HG03039 (cell line): ENCODE measurements at regions not wholly inside any gene's neighbourhood (a gene's known extent, or its start where the extent isn't known, plus 50 kb on each side); places are given as distances from the start of the nearest gene placed in this dataset.
"Not testable (repeated sequence)": the region's sequence is repeated elsewhere in the genome, so short reads cannot be mapped to it uniquely, and the experiment has no call there.

ENCODE experiments used
- ATAC-seq: cut with Tn5 transposase; IDR thresholded peaks from one replicate; pipeline ENCODE4 v1.9.1; 2021; ENCODE audit warnings: mild to moderate bottlenecking, moderate library complexity; ENCODE audit not compliant: unreplicated experiment

- no peak for ATAC-seq
Measured at GRCh38 chr6:37078814-37079213, 73.4 kb downstream of the FGD2 start.

- no peak for ATAC-seq
Measured at GRCh38 chr6:37081042-37081607, 75.7 kb downstream of the FGD2 start.

GRCh38 chr6:37082390-37083130 is 77.1 kb downstream of the FGD2 start:
- ATAC-seq, result no peak

DNA sequence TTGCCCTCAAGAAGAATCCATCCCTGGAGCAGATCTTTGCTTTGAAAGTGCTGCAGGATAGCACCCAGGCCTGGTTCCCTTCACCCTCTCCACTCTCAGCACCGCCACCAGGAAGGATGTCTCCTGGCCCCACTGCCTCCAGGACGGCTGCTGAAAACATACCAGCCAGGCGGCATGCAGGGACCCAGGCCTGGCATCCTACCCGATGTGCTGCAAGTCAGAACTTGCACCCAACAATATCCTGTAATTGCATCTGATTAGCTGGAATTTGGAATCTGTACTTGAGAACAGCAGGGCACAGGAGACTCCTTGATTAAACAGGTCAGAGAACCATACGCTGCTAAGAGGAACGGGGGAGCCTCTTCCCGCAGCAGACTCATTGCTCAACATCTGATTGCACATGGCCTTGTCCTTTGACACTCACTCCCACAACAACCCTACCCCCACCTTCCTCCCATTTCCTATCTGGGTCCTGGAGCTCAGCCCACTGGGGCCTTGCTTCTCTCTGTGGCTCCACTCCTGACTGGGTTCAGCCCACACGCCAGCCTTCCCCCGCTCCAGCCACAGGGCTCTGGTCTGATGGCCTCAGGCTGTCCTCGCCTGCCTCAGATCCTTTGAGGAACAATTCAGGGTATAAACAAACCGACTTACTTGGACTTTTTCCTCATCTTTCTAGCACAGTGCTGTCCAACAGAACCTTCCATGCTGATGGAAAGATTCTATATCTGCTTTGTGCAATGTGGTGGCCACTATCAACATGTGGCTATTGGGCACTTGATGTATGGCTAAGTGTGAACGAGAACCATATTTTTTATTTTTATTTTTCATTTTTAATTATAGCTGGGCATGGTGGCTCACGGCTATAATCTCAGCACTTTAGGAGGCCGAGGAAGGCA is 78.0 kb downstream of the FGD2 start:
- ATAC-seq, result no peak

DNA sequence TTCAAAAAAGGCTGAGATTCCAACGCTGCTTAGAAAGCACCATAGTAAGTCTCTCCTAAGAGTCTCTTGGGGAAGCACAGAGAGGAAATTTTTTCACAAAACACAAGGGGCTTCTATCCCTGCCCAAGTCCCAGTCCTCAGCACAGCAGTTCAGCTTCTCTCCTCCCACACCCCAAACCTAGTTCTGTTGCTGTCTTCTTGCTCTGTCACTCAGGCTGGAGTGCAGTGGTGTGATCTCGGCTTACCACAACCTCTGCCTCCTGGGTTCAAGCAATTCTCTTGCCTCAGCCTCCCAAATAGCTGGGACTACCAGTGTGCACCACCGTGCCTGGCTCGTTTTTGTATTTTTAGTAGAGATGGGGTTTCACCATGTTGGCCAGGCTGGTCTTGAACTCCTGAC is 79.2 kb downstream of the FGD2 start:
- ATAC-seq, result not testable (repeated sequence)

DNA sequence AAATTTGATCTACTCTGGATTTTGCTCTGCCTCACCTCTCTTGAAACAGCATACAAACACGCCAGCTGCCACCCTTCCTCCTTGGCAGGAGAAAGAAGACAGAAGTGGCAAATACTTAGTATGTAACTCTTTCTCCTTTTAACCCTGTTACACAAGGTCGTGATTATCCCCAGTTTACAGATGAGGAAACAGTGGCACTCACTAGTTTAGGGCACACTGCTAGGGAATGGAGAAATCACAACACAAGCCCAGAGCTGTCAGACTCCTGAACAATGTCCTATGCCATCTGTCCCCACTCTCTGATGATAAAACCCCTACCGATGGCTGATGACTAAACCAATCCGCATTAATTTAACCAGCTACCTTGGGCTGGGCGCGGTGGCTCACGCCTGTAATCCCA is 79.7 kb downstream of the FGD2 start:
- ATAC-seq, result no peak

- ATAC-seq, result no peak
Measured at GRCh38 chr6:37088897-37089296, 81.1 kb upstream of the PIM1 start.

DNA sequence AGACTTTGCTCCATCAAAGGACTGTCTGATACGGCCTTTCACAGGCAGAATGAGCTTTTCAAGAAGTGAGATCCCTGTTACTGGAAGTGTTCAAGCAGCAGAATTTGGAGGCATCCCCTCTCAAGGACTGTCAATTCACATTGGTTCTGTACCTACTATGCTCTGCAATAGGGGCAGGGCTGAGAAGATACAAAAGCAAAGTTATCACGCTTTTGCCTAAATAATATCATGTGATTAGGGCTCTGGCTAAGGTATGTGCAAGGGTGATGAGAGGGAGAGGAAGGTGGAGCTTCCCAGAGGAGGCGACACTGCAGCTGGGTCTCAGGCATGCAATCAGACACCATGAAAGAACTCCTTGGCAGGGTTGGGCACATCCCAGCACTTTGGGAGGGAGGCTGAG is 80.2 kb upstream of the PIM1 start:
- ATAC-seq, result no peak

DNA sequence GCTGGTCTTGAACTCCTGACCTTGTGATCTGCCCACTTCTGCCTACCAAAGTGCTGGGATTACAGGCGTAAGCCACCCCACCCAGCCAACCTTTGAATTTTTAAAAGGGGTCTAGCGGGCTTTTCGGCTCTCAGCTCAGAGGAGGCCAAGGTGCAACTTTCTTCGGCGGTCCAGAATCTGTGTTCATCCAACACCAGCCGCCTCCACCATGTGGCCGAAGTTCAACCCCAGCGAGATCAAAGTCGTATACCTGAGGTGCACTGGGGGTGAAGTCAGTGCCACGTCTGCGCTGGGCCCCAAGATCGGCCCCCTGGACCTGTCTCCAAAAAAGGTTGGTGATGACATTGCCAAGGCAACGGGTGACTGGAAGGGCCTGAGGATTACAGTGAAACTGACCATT is 78.8 kb upstream of the PIM1 start:
- ATAC-seq, result not testable (repeated sequence)

- ATAC-seq, result not testable (repeated sequence)
Measured at GRCh38 chr6:37091586-37091985, 78.4 kb upstream of the PIM1 start.

DNA sequence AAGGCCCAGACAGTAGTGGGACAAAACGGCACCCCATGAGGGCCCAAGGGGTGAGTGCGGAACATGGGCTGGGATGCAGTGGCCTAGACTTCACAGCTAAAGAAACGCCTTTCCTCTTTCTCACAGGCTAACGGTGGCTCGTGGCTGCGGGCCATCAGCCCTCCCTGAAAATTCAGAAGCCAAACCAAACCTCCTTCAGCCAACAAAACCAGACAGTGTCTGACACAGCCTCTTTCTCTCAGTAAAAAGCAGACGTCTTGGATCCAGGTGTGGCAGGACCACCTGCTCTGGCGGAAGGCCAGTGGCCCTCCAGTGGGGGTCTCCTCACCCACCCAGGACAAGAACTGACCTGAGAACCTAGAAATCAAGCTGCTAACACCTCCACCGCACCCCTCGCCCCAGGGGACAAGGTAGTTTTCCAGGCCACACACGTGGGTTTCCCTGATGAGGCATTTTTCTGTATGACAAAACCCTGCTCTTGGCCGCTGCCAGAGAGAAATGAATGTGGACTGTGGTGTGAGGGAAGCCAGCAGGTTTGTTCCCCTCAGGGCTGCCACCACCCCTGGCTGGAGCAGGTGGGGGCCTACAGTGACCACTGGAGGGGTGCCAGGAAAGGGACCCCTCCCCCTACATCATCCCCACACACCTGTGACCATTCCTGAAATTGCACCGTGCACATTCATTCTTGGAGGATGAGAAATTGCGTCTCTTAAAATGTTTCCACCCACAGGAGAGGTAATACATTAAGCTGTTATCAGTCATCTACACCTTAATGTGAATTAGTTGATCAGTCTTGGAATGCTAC is 76.8 kb upstream of the PIM1 start:
- ATAC-seq, result no peak

DNA sequence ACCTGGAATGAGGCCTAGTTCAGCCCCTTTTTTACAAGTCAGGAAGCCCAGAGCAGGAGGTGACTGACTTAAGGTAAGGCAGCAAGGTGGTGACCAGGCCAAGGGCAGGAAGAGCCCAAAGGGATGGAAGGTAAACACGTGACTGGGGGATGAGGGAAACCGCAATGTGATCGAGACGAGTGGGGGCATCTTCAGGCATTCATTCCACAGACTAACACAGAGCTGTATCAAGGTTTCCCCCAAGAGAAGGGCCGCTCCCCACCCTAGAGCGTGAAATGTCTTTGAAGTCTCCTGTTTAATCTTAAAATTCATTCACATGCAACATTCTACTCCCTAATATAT is 76.3 kb upstream of the PIM1 start:
- ATAC-seq, result no peak

- no peak for ATAC-seq
Measured at GRCh38 chr6:37095997-37096396, 74.0 kb upstream of the PIM1 start.

GRCh38 chr6:37097335-37097734 is 72.6 kb upstream of the PIM1 start:
- ATAC-seq, result no peak

GRCh38 chr6:37099442-37099841 is 70.5 kb upstream of the PIM1 start:
- ATAC-seq, result no peak

GRCh38 chr6:37100745-37101144 is 69.2 kb upstream of the PIM1 start:
- no peak for ATAC-seq

DNA sequence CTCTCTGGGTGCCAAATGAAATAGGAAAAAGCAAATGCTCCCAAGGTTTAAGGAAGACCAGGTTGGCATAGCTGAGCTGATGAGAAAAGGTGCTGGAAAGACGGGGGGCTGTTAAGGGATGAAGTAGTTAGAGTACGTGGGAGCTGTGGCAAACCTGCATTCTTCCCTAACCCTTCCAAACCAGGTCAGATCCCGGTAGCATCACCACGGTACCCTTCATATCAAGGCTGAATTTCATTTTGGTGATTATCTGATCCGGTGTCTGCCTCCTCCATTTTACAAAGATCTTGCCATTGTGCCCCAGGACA is 68.0 kb upstream of the PIM1 start:
- no peak for ATAC-seq

DNA sequence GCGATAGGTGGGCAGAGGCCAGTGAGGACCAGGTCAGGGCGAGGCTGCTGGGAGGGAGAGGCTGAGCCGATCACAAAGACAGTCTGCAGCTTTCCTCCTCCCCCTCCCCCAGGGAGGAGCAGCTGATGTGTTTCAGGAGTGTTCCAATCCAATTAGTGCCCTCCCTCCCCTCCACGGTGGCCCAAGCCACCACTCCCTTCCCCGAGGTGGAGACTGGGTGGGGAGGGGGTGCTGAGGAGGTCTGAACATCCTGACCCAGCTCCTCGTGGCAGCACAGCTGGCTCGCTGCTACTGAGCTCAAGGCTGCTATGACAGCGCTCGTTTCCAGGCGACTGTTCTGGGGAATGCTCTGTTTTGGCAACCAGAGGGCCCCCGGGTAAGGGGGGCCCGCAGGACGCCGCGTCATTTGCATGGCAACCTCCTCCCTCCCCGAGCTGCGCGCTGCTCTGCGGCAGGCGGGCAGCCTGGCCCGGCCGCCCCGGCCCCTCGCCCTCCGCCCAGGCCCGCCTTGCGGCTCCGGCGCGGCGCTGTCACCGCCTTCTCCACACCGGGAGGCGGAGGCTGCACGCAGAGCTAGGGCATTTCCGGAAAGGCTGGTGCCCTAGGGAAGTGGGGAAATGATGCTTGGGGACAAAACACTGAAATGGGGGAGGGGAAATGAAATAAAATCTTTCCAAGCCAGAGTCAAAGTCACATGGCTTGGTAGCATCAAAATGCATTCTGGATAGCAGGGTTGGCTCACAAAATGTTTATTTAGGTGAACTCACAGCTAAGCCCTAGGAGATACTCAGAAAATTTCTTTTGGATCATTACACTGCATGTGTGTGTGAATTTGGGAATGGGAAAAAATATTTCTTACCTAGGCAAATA is 67.4 kb upstream of the PIM1 start:
- peak; percentile 81 for ATAC-seq

DNA sequence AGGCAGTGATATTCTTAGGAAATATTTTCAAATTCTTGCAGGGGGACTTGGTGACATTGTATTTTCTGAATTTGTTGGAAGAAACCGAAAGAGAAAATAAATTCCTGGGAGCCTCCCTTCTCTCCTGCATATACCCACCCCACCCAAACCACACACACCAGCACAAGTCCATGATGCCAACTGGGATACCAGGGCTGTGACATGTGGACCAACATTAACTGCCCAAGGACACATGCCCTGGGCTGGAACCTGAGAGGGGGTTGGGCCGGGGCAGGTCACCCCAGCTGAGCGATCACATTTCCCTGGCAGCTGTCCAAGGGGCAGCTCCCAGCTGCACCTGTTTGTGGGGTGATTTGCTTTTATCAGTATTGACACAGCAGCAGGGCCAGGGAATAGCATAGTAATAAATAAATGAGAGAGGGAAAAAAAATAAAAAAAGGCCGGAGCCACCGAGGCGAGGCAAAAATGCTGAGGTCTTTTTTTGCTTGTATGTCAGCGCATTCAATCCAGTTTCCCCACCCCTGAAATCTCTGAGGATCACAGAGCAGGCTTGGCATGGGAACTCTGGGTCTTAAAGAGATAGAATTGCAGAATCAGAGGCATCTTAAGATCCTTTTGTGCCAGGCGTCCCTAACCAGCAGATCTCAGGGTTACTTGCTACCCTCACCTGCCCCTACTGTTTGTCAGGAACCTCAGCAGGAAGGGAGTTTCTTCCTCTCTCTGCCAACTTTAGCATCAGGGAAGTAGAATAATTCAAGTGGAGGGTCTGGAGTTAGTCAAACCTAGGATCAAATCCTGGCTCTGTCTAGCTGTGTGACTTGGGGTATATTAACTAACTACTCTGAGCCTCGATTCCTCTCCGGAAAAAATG is 66.5 kb upstream of the PIM1 start:
- no peak for ATAC-seq

GRCh38 chr6:37104824-37105147 is 65.2 kb upstream of the PIM1 start:
- ATAC-seq, result no peak
